HepG2 (cell line): ENCODE measurements at regions not wholly inside any gene's neighbourhood (a gene's known extent, or its start where the extent isn't known, plus 50 kb on each side); places are given as distances from the start of the nearest gene placed in this dataset.

Experiments used
- ASH2L ChIP-seq: fragments of 300-600, 200-600 bp; sonication (generic); IDR thresholded peaks from 2 replicates; pipeline ENCODE4 v1.7.0; 2017; ENCODE audit warnings: low read depth, mild to moderate bottlenecking, moderate library complexity, mixed read lengths, low read length; ENCODE audit not compliant: insufficient read length
- NCOR1 ChIP-seq: fragments of 200-600 bp; sonication (generic); IDR thresholded peaks from 2 replicates; pipeline ENCODE4 v1.7.0; 2017; ENCODE audit warnings: antibody characterized with exemption, low read length, borderline replicate concordance
- RFXANK ChIP-seq: IDR thresholded peaks from 2 replicates; pipeline ENCODE4 v1.6.1; 2016
- SNAI1 ChIP-seq: sonication (generic); formaldehyde crosslinking; IDR thresholded peaks from 2 replicates; pipeline ENCODE4 v1.5.0; 2020; ENCODE audit warnings: mild to moderate bottlenecking, missing genetic modification reagents, borderline replicate concordance
- SNAPC2 ChIP-seq: sonication (generic); formaldehyde crosslinking; IDR thresholded peaks from 2 replicates; pipeline ENCODE4 v1.8.1; 2022; ENCODE audit warnings: mild to moderate bottlenecking, missing genetic modification reagents
- SP1 ChIP-seq, 2 experiments: fragments of 450-650 bp in 1 of 2; sonication (generic) in 1 of 2; formaldehyde crosslinking in 1 of 2; IDR thresholded peaks; 2 replicates each; pipeline versions ENCODE4 v1.4.0 to v1.6.1; 2016 to 2020; ENCODE audit warnings: missing genetic modification reagents in 1 of 2
- SPEN ChIP-seq: sonication (generic); formaldehyde crosslinking; IDR thresholded peaks from 2 replicates; pipeline ENCODE4 v1.5.1; 2020; ENCODE audit warnings: low read depth, mild to moderate bottlenecking, missing genetic modification reagents
- ZNF101 ChIP-seq: sonication (generic); formaldehyde crosslinking; IDR thresholded peaks from 2 replicates; pipeline ENCODE4 v1.4.0; 2020; ENCODE audit warnings: mild to moderate bottlenecking, low read depth, missing genetic modification reagents, borderline replicate concordance
- ZNF605 ChIP-seq: sonication (generic); formaldehyde crosslinking; IDR thresholded peaks from 2 replicates; pipeline ENCODE4 v1.8.0; 2022; ENCODE audit warnings: mild to moderate bottlenecking, missing genetic modification reagents
- ZNF644 ChIP-seq: IDR thresholded peaks from 2 replicates; pipeline ENCODE4 v1.6.1; 2016; ENCODE audit warnings: low read depth
- TF ChIP-seq, protein P1 (sequence below): sonication (generic); formaldehyde crosslinking; IDR thresholded peaks from 2 replicates; pipeline ENCODE4 v1.5.1; 2020; ENCODE audit warnings: mild to moderate bottlenecking, missing genetic modification reagents, moderate library complexity

DNA sequence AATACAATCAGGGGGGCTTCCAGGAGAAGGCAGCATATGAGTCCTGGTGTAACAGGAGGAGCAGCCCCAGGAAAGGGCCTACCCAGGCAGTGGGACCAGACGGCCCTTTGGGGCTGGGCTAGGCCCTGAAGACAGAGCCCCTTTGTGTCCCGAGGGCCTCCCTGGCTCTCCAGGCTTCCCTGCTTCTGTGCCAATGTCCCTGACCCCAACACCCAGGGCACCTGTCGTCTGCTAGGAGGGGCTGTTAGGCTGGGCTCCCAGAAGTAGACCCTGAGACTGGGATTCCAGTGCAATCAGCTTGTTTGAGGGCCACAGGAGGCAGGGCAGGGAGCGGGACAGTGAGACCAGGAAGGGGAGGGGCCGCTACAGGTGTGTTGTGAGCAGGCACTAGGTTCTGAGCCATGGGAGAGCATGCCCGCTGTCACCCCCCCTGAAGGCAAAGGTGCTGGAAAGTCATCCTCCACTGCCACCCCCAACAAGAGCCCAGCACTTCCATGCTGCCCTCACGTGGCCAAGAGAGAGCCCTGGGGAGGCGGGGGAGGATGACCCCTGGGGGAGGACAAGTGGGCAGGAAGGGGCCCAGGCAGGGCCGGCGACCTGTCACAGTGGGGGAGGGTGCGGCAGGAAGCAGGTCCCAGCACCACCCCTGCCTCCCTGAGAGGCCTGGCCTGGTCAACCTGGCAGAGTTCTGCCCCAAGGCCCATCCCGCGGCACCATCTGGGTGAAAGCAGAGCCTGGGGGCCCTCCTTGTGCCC, 64.8 kb downstream of the ADRA2C start (continued):
- TF ChIP-seq ZNF101, result peak; percentile 71; the same call in 1 of the 2 replicates
- peak; percentile 18; the same call in 1 of the 2 replicates for TF ChIP-seq ZNF605 (CRISPR knock-in tag)
- TF ChIP-seq, protein P1, sequence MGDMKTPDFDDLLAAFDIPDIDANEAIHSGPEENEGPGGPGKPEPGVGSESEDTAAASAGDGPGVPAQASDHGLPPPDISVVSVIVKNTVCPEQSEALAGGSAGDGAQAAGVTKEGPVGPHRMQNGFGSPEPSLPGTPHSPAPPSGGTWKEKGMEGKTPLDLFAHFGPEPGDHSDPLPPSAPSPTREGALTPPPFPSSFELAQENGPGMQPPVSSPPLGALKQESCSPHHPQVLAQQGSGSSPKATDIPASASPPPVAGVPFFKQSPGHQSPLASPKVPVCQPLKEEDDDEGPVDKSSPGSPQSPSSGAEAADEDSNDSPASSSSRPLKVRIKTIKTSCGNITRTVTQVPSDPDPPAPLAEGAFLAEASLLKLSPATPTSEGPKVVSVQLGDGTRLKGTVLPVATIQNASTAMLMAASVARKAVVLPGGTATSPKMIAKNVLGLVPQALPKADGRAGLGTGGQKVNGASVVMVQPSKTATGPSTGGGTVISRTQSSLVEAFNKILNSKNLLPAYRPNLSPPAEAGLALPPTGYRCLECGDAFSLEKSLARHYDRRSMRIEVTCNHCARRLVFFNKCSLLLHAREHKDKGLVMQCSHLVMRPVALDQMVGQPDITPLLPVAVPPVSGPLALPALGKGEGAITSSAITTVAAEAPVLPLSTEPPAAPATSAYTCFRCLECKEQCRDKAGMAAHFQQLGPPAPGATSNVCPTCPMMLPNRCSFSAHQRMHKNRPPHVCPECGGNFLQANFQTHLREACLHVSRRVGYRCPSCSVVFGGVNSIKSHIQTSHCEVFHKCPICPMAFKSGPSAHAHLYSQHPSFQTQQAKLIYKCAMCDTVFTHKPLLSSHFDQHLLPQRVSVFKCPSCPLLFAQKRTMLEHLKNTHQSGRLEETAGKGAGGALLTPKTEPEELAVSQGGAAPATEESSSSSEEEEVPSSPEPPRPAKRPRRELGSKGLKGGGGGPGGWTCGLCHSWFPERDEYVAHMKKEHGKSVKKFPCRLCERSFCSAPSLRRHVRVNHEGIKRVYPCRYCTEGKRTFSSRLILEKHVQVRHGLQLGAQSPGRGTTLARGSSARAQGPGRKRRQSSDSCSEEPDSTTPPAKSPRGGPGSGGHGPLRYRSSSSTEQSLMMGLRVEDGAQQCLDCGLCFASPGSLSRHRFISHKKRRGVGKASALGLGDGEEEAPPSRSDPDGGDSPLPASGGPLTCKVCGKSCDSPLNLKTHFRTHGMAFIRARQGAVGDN (CRISPR knock-in tag), result peak; percentile 95
- TF ChIP-seq SPEN (CRISPR knock-in tag), result peak; percentile 91
- TF ChIP-seq ASH2L, result peak; percentile 51
- peak; percentile 75 for TF ChIP-seq SNAPC2 (CRISPR knock-in tag)
- peak; percentile 98 for TF ChIP-seq SNAI1 (CRISPR knock-in tag)
- no peak for TF ChIP-seq SP1 (IDR thresholded peaks at IDR 0.05)
- no peak for TF ChIP-seq SP1 (CRISPR knock-in tag; IDR thresholded peaks at IDR 0.05)
- peak; percentile 80 for TF ChIP-seq ZNF644
- no peak for TF ChIP-seq RFXANK (CRISPR knock-in tag)
- TF ChIP-seq NCOR1, result no peak
